GM21737 (cell line): ENCODE measurements at regions not wholly inside any gene's neighbourhood (a gene's known extent, or its start where the extent isn't known, plus 50 kb on each side); places are given as distances from the start of the nearest gene placed in this dataset.

Experiments
- ATAC-seq: cut with Tn5 transposase; IDR thresholded peaks from one replicate; pipeline ENCODE4 v1.9.1; 2021; ENCODE audit warnings: mild to moderate bottlenecking, moderate library complexity; ENCODE audit not compliant: unreplicated experiment

- no peak for ATAC-seq
Measured at GRCh38 chr7:25994433-25994994, 157.5 kb upstream of the NFE2L3 start.

GRCh38 chr7:25995216-25995615 lies 156.8 kb upstream of the NFE2L3 start:
- ATAC-seq: no peak

GRCh38 chr7:25996006-25996408 lies 156.0 kb upstream of the NFE2L3 start:
- no peak for ATAC-seq

- no peak for ATAC-seq
Measured at GRCh38 chr7:25998499-25998898, 153.5 kb upstream of the NFE2L3 start.

- ATAC-seq: no peak
Measured at GRCh38 chr7:26000841-26001240, 151.2 kb upstream of the NFE2L3 start.

- no peak for ATAC-seq
Measured at GRCh38 chr7:26001662-26002244, 150.2 kb upstream of the NFE2L3 start.

GRCh38 chr7:26005683-26006410 lies 146.2 kb upstream of the NFE2L3 start:
- ATAC-seq: no peak

GRCh38 chr7:26006426-26006825 lies 145.6 kb upstream of the NFE2L3 start:
- no peak for ATAC-seq

- ATAC-seq: no peak
Measured at GRCh38 chr7:26007510-26007909, 144.5 kb upstream of the NFE2L3 start.

GRCh38 chr7:26008428-26008827 lies 143.6 kb upstream of the NFE2L3 start:
- no peak for ATAC-seq

- ATAC-seq: peak; percentile 63
Measured at GRCh38 chr7:26011039-26011696, 140.8 kb upstream of the NFE2L3 start.

- peak; percentile 51 for ATAC-seq
Measured at GRCh38 chr7:26013551-26014083, 138.4 kb upstream of the NFE2L3 start.

GRCh38 chr7:26022982-26023381 lies 129.0 kb upstream of the NFE2L3 start:
- ATAC-seq: no peak

GRCh38 chr7:26029911-26030310 lies 122.1 kb upstream of the NFE2L3 start:
- ATAC-seq: no peak

- ATAC-seq: no peak
Measured at GRCh38 chr7:26034391-26034790, 117.6 kb upstream of the NFE2L3 start.

- no peak for ATAC-seq
Measured at GRCh38 chr7:26035552-26035951, 116.4 kb upstream of the NFE2L3 start.

GRCh38 chr7:26036092-26036491 lies 115.9 kb upstream of the NFE2L3 start:
- no peak for ATAC-seq

- ATAC-seq: no peak
Measured at GRCh38 chr7:26038201-26038990, 113.6 kb upstream of the NFE2L3 start.

GRCh38 chr7:26040085-26040484 lies 111.9 kb upstream of the NFE2L3 start:
- ATAC-seq: no peak

- ATAC-seq: no peak
Measured at GRCh38 chr7:26042237-26042636, 109.8 kb upstream of the NFE2L3 start.

- ATAC-seq: no peak
Measured at GRCh38 chr7:26043801-26044200, 108.2 kb upstream of the NFE2L3 start.
